HEK293 (cell line): ENCODE measurements at regions not wholly inside any gene's neighbourhood (a gene's known extent, or its start where the extent isn't known, plus 50 kb on each side); places are given as distances from the start of the nearest gene placed in this dataset.

Experiments
- CTCF ChIA-PET: fragments of 350-600 bp; formaldehyde crosslinking; extraction: SDS; loops from one replicate; lab custom pipeline; 2021; ENCODE audit warnings: antibody characterized with exemption; lab: Yijun Ruan, JAX
- POLR2A ChIA-PET: fragments of 300-600 bp; formaldehyde crosslinking; extraction: SDS; loops from one replicate; lab custom pipeline; 2020; ENCODE audit warnings: antibody characterized with exemption, inconsistent platforms; lab: Yijun Ruan, JAX
- H3K27ac ChIP-seq: fragments of 200-500 bp; sonication (Bioruptor generic); 2 replicates; pipeline ENCODE4 v1.5.1; 2014; ENCODE audit warnings: low read depth, low read length, control low read depth, inconsistent platforms; ENCODE audit errors: extremely low read depth
- H3K36me3 ChIP-seq, 2 experiments: fragments of 200-500 bp in 1 of 2; sonication (Bioruptor generic) in 1 of 2; 1 replicate in 1 of 2; 2 replicates in 1 of 2; pipeline ENCODE4 v1.5.1; 2014 to 2017; ENCODE audit warnings: inconsistent platforms in 2 of 2, low read length in 2 of 2; ENCODE audit not compliant: control insufficient read depth in 2 of 2, insufficient read depth in 1 of 2
- H3K4me1 ChIP-seq: fragments of 200-500 bp; sonication (Bioruptor generic); 2 replicates; pipeline ENCODE4 v1.5.1; 2014; ENCODE audit warnings: mild to moderate bottlenecking, low read length, inconsistent platforms; ENCODE audit not compliant: control insufficient read depth, insufficient read depth
- H3K4me3 ChIP-seq: 2 replicates; pipeline ENCODE4 v1.5.1; 2011; ENCODE audit warnings: low read depth, mild to moderate bottlenecking, control low read depth, low read length, moderate library complexity
- H3K9me3 ChIP-seq: fragments of 200-500 bp; sonication (Bioruptor generic); 2 replicates; pipeline ENCODE4 v1.5.1; 2014; ENCODE audit warnings: low read depth, low read length, inconsistent platforms; ENCODE audit not compliant: control insufficient read depth, insufficient read depth
- AEBP2 ChIP-seq: fragments of 450-650 bp; formaldehyde crosslinking; IDR thresholded peaks from 2 replicates; pipeline ENCODE4 v1.5.1; 2016; ENCODE audit warnings: missing biosample characterization, missing genetic modification characterization, borderline replicate concordance
- KLF9 ChIP-seq: fragments of 450-650 bp; formaldehyde crosslinking; IDR thresholded peaks from 2 replicates; pipeline ENCODE4 v1.5.1; 2016; ENCODE audit warnings: missing biosample characterization, missing genetic modification characterization, low read depth
- MYNN ChIP-seq: fragments of 450-650 bp; formaldehyde crosslinking; IDR thresholded peaks from 2 replicates; pipeline ENCODE4 v1.5.1; 2016; ENCODE audit warnings: missing biosample characterization, missing genetic modification characterization, borderline replicate concordance
- REST ChIP-seq: fragments of 450-650 bp; formaldehyde crosslinking; IDR thresholded peaks from 2 replicates; pipeline ENCODE4 v1.5.1; 2016; ENCODE audit warnings: missing biosample characterization, missing genetic modification characterization
- SETDB1 ChIP-seq: IDR thresholded peaks from one replicate; pipeline ENCODE4 v1.6.1; 2017; ENCODE audit warnings: mild to moderate bottlenecking, low read length, moderate library complexity, mixed read lengths; ENCODE audit not compliant: insufficient read length
- SP7 ChIP-seq: fragments of 450-650 bp; formaldehyde crosslinking; IDR thresholded peaks from 2 replicates; pipeline ENCODE4 v1.5.1; 2016; ENCODE audit warnings: missing biosample characterization, missing genetic modification characterization
- WT1 ChIP-seq: fragments of 450-650 bp; formaldehyde crosslinking; IDR thresholded peaks from 2 replicates; pipeline ENCODE4 v1.5.1; 2016; ENCODE audit warnings: missing biosample characterization, missing genetic modification characterization
- ZFHX2 ChIP-seq: fragments of 450-650 bp; formaldehyde crosslinking; conservative IDR thresholded peaks from 2 replicates; pipeline ENCODE4 v1.5.1; 2016; ENCODE audit warnings: missing biosample characterization, missing genetic modification characterization
- ZNF148 ChIP-seq: fragments of 450-650 bp; formaldehyde crosslinking; IDR thresholded peaks from 2 replicates; pipeline ENCODE4 v1.5.0; 2017; ENCODE audit warnings: missing biosample characterization, missing genetic modification characterization, borderline replicate concordance
- ZNF174 ChIP-seq: fragments of 450-650 bp; formaldehyde crosslinking; IDR thresholded peaks from 2 replicates; pipeline ENCODE4 v1.5.0; 2017; ENCODE audit warnings: missing biosample characterization, mild to moderate bottlenecking, missing genetic modification characterization
- ZNF184 ChIP-seq: fragments of 450-650 bp; IDR thresholded peaks from 2 replicates; pipeline ENCODE4 v1.5.1; 2018; ENCODE audit warnings: missing biosample characterization, mild to moderate bottlenecking, missing genetic modification characterization
- ZNF280C ChIP-seq: fragments of 450-650 bp; formaldehyde crosslinking; IDR thresholded peaks from 2 replicates; pipeline ENCODE4 v1.5.1; 2016; ENCODE audit warnings: missing biosample characterization, missing genetic modification characterization
- ZNF302 ChIP-seq: fragments of 450-650 bp; formaldehyde crosslinking; IDR thresholded peaks from 2 replicates; pipeline ENCODE4 v1.5.1; 2016; ENCODE audit warnings: missing biosample characterization, missing genetic modification characterization, low read depth
- ZNF324 ChIP-seq: fragments of 450-650 bp; formaldehyde crosslinking; IDR thresholded peaks from 2 replicates; pipeline ENCODE4 v1.5.1; 2016; ENCODE audit warnings: missing biosample characterization, missing genetic modification characterization
- ZNF398 ChIP-seq: fragments of 450-650 bp; formaldehyde crosslinking; IDR thresholded peaks from 2 replicates; pipeline ENCODE4 v1.5.1; 2017; ENCODE audit warnings: missing biosample characterization, missing genetic modification characterization
- ZNF426 ChIP-seq: fragments of 450-650 bp; formaldehyde crosslinking; IDR thresholded peaks from 2 replicates; pipeline ENCODE4 v1.5.1; 2017; ENCODE audit warnings: missing biosample characterization, missing genetic modification characterization, mild to moderate bottlenecking, inconsistent platforms, moderate library complexity
- ZNF501 ChIP-seq: fragments of 450-650 bp; formaldehyde crosslinking; IDR thresholded peaks from 2 replicates; pipeline ENCODE4 v1.5.1; 2016; ENCODE audit warnings: missing biosample characterization, missing genetic modification characterization
- ZNF560 ChIP-seq: fragments of 450-650 bp; formaldehyde crosslinking; IDR thresholded peaks from 2 replicates; pipeline ENCODE4 v1.5.1; 2017; ENCODE audit warnings: missing biosample characterization, missing genetic modification characterization, borderline replicate concordance
- ZNF645 ChIP-seq: fragments of 450-650 bp; formaldehyde crosslinking; IDR thresholded peaks from 2 replicates; pipeline ENCODE4; 2016; ENCODE audit warnings: missing biosample characterization, missing genetic modification characterization
- ZNF843 ChIP-seq: fragments of 450-650 bp; formaldehyde crosslinking; IDR thresholded peaks from 2 replicates; pipeline ENCODE4 v1.5.1; 2016; ENCODE audit warnings: missing biosample characterization, missing genetic modification characterization
- ZSCAN5A ChIP-seq: fragments of 450-650 bp; formaldehyde crosslinking; IDR thresholded peaks from 2 replicates; pipeline ENCODE4 v1.5.1; 2016; ENCODE audit warnings: missing biosample characterization, missing genetic modification characterization

- H3K4me3 ChIP-seq = peak overlapping the region; percentile 18; the same call in 1 of the 2 replicates
- H3K27ac ChIP-seq = peak overlapping the region; percentile 12; the same call in 1 of the 2 replicates
- no peaks in the 10 kb centered on the region for H3K9me3 ChIP-seq
- no peaks in the 10 kb centered on the region for H3K36me3 ChIP-seq
- H3K4me1 ChIP-seq = no peaks in the 10 kb centered on the region
- POLR2A ChIA-PET = interaction anchor here (0.9 to 1.8 kb wide), 3 partner anchors 11 to 130 kb away, joined by 3 to 10 read pairs (median 4); partner anchors contain the start of gene C21orf91
- TF ChIP-seq ZNF843 (tag by site-specific recombination) (no peak), MYNN (tag by site-specific recombination) (no peak), WT1 (tag by site-specific recombination) (peak; percentile 51), ZNF324 (tag by site-specific recombination) (no peak), REST (tag by site-specific recombination) (no peak), ZNF398 (peak; percentile 79), SP7 (tag by site-specific recombination) (no peak), ZNF302 (tag by site-specific recombination) (no peak), ZSCAN5A (tag by site-specific recombination) (no peak), ZNF280C (tag by site-specific recombination) (no peak), AEBP2 (tag by site-specific recombination) (no peak), ZNF645 (tag by site-specific recombination) (no peak), ZFHX2 (tag by site-specific recombination) (peak; percentile 25), ZNF148 (no peak), SETDB1 (peak; percentile 55), ZNF426 (tag by site-specific recombination) (no peak), ZNF560 (no peak), KLF9 (tag by site-specific recombination) (peak; percentile 41; the same call in 1 of the 2 replicates), ZNF501 (tag by site-specific recombination) (no peak), ZNF184 (tag by site-specific recombination) (no peak), ZNF174 (tag by site-specific recombination) (no peak)
- CTCF ChIA-PET = interaction anchor here (0.5 to 3.3 kb wide), 26 partner anchors 8 to 1613 kb away, joined by 3 to 23 read pairs (median 4); no protein-coding TSS in a partner anchor
These were observed 76.5 kb upstream of the BTG3 start for GRCh38 chr21:17688912-17689874.
